Limb (tissue), 2 donors: ENCODE measurements at regions not wholly inside any gene's neighbourhood (a gene's known extent, or its start where the extent isn't known, plus 50 kb on each side); places are given as distances from the start of the nearest gene placed in this dataset.
"Not testable (repeated sequence)": the region's sequence is repeated elsewhere in the genome, so short reads cannot be mapped to it uniquely, and the experiment has no call there.

Source experiments
- DNase-seq, 2 donors: peaks; one replicate each; pipeline ENCODE4 v3.0.0-alpha.2; 2016; ENCODE audit errors: extremely low spot score in 2 of 2

- no peak for DNase-seq
Observed at GRCh38 chr4:54574500-54574899, 83.3 kb upstream of the KIT start.

- DNase-seq, result no peak
Observed at GRCh38 chr4:54575919-54576318, 81.8 kb upstream of the KIT start.

GRCh38 chr4:54581807-54582206 is 76.0 kb upstream of the KIT start:
- DNase-seq, result no peak

GRCh38 chr4:54585321-54586000 is 72.3 kb upstream of the KIT start:
- no peak for DNase-seq

- DNase-seq, result no peak
Observed at GRCh38 chr4:54586320-54586955, 71.3 kb upstream of the KIT start.

GRCh38 chr4:54587107-54587891 is 70.5 kb upstream of the KIT start:
- DNase-seq, result no peak

- DNase-seq, result no peak
Observed at GRCh38 chr4:54588404-54588803, 69.4 kb upstream of the KIT start.

- no peak for DNase-seq
Observed at GRCh38 chr4:54589586-54589985, 68.2 kb upstream of the KIT start.

- no peak for DNase-seq
Observed at GRCh38 chr4:54593795-54594322, 63.9 kb upstream of the KIT start.

- DNase-seq, result no peak
Observed at GRCh38 chr4:54596201-54596600, 61.6 kb upstream of the KIT start.

GRCh38 chr4:54597678-54598077 is 60.1 kb upstream of the KIT start:
- not testable (repeated sequence) for DNase-seq

- not testable (repeated sequence) for DNase-seq
Observed at GRCh38 chr4:54602175-54602574, 55.6 kb upstream of the KIT start.

- no peak for DNase-seq
Observed at GRCh38 chr4:54607067-54607466, 50.7 kb upstream of the KIT start.

GRCh38 chr4:54607521-54607920 is 50.2 kb upstream of the KIT start:
- no peak for DNase-seq
